Vagina (tissue), 2 donors: ENCODE measurements at regions not wholly inside any gene's neighbourhood (a gene's known extent, or its start where the extent isn't known, plus 50 kb on each side); places are given as distances from the start of the nearest gene placed in this dataset.
"Not testable (repeated sequence)": the region's sequence is repeated elsewhere in the genome, so short reads cannot be mapped to it uniquely, and the experiment has no call there.

ENCODE experiments used
- CTCF ChIP-seq, 3 experiments: fragments of 450-650 bp in 2 of 3; fragments of 200-600 bp in 1 of 3; sonication (generic) in 1 of 3; IDR thresholded peaks; one replicate each; pipeline ENCODE4 v1.5.1; 2017 to 2019; ENCODE audit warnings: antibody characterized with exemption in 3 of 3, mild to moderate bottlenecking in 2 of 3, moderate library complexity in 2 of 3
- POLR2A ChIP-seq, 2 donors: fragments of 450-650 bp; IDR thresholded peaks; one replicate each; pipeline ENCODE4 v1.6.1; 2017; ENCODE audit warnings: antibody characterized with exemption in 2 of 2, mild to moderate bottlenecking in 2 of 2, moderate library complexity in 2 of 2
- POLR2AphosphoS5 ChIP-seq, 2 donors: sonication (generic); formaldehyde crosslinking; IDR thresholded peaks; one replicate each; pipeline ENCODE4 v1.9.0; 2017; ENCODE audit warnings: antibody characterized with exemption in 2 of 2, mild to moderate bottlenecking in 2 of 2, low read depth in 1 of 2; ENCODE audit not compliant: insufficient read depth in 1 of 2

GRCh38 chr15:20105011-20105990 is 436.3 kb downstream of the GOLGA6L6 start:
- TF ChIP-seq CTCF (IDR thresholded peaks at IDR 0.05); POLR2A (IDR thresholded peaks at IDR 0.05); POLR2AphosphoS5 (IDR thresholded peaks at IDR 0.05; ENCODE audit: insufficient read depth in 1 of 2, low read depth in 1 of 2): not testable (repeated sequence)
